ENCODE measurements at regions not wholly inside any gene's neighbourhood (a gene's known extent, or its start where the extent isn't known, plus 50 kb on each side); places are given as distances from the start of the nearest gene placed in this dataset.

- no peak for DNase-seq (ENCODE audit: low spot score)
- Histone ChIP-seq H3K4me3 (no peak overlapping the region), H3K27ac (no peak overlapping the region)
- TF ChIP-seq CTCF (IDR thresholded peaks at IDR 0.05), result no peak
Observed at GRCh38 chr1:209463441-209463840, 120.1 kb upstream of the CAMK1G start.

GRCh38 chr1:209473025-209473424 is 110.5 kb upstream of the CAMK1G start:
- no peak for TF ChIP-seq CTCF (IDR thresholded peaks at IDR 0.05)
- Histone ChIP-seq H3K4me3 (no peak overlapping the region), H3K27ac (no peak overlapping the region)
- DNase-seq (ENCODE audit: low spot score), result no peak

- TF ChIP-seq CTCF (IDR thresholded peaks at IDR 0.05), result no peak
- no peak overlapping the region for H3K4me3 ChIP-seq
Observed at GRCh38 chr1:209480345-209480744, 103.2 kb upstream of the CAMK1G start.

GRCh38 chr1:209483691-209484090 is 99.8 kb upstream of the CAMK1G start:
- no peak for TF ChIP-seq CTCF (IDR thresholded peaks at IDR 0.05)
- Histone ChIP-seq H3K4me3 (no peak overlapping the region), H3K27ac (no peak overlapping the region)
- DNase-seq (ENCODE audit: low spot score), result no peak

More at GRCh38 chr1:209480345-209480744, 103.2 kb upstream of the CAMK1G start:
- no peak overlapping the region for H3K27ac ChIP-seq
- no peak for DNase-seq (ENCODE audit: low spot score)

GRCh38 chr1:209484429-209484828 is 99.1 kb upstream of the CAMK1G start:
- DNase-seq (ENCODE audit: low spot score), result no peak
- H3K4me3 ChIP-seq, result no peak overlapping the region
- H3K27ac ChIP-seq, result no peak overlapping the region
- no peak for TF ChIP-seq CTCF (IDR thresholded peaks at IDR 0.05)

GRCh38 chr1:209485167-209485566 is 98.3 kb upstream of the CAMK1G start:
- no peak for DNase-seq (ENCODE audit: low spot score)
- Histone ChIP-seq H3K4me3 (no peak overlapping the region), H3K27ac (no peak overlapping the region)
- no peak for TF ChIP-seq CTCF (IDR thresholded peaks at IDR 0.05)

- Histone ChIP-seq H3K27ac (no peak overlapping the region), H3K4me3 (no peak overlapping the region)
- no peak for TF ChIP-seq CTCF (IDR thresholded peaks at IDR 0.05)
- DNase-seq (ENCODE audit: low spot score), result no peak
Observed at GRCh38 chr1:209485751-209486150, 97.8 kb upstream of the CAMK1G start.
